ENCODE measurements at regions not wholly inside any gene's neighbourhood (a gene's known extent, or its start where the extent isn't known, plus 50 kb on each side); places are given as distances from the start of the nearest gene placed in this dataset.

GRCh38 chr18:72634500-72634899, 90.4 kb upstream of the CBLN2 start:
- TF ChIP-seq POLR2A (IDR thresholded peaks at IDR 0.05), result no peak
- no peak for TF ChIP-seq CTCF (IDR thresholded peaks at IDR 0.05)

Measured in upper lobe of left lung (tissue), 4 donors.